IMR-90 (cell line): ENCODE measurements at regions not wholly inside any gene's neighbourhood (a gene's known extent, or its start where the extent isn't known, plus 50 kb on each side); places are given as distances from the start of the nearest gene placed in this dataset.

Experiments used
- ATAC-seq: fragments of 200-7000 bp; cut with Tn5 transposase; 2 replicates; pipeline ENCODE4 v1.9.1; 2020; ENCODE audit warnings: low read depth, mild to moderate bottlenecking, moderate library complexity
- BruUV-seq: library from RNA; stranded (reverse); fragments of 400-500 nt; replicated peaks from 2 replicates; lab custom pipeline; 2021; lab: Mats Ljungman, UMichigan
- CTCF ChIA-PET: fragments of 300-600 bp; formaldehyde crosslinking; extraction: SDS; loops from one replicate; lab custom pipeline; 2021; ENCODE audit warnings: antibody characterized with exemption; lab: Yijun Ruan, JAX
- POLR2A ChIA-PET: fragments of 300-600 bp; sonication (Branson Sonifier 250); formaldehyde crosslinking; loops from one replicate; lab custom pipeline; 2022; ENCODE audit warnings: antibody characterized with exemption; ENCODE audit not compliant: unreplicated experiment; lab: Charles Lee
- DNase-seq: peaks from one replicate; pipeline ENCODE4 v3.0.0; 2013
- H2AFZ ChIP-seq: replicated peaks from 2 replicates; pipeline ENCODE3; 2013; ENCODE audit warnings: low read length, mild to moderate bottlenecking; ENCODE audit not compliant: poor library complexity
- H2AK5ac ChIP-seq: 2 replicates; pipeline ENCODE4 v1.6.1; 2013; ENCODE audit warnings: low read depth, low read length, inconsistent platforms
- H2AK9ac ChIP-seq: replicated peaks from 2 replicates; pipeline ENCODE3; 2013; ENCODE audit warnings: mild to moderate bottlenecking, low read depth, low read length, moderate library complexity; ENCODE audit not compliant: poor library complexity
- H2BK120ac ChIP-seq: 2 replicates; pipeline ENCODE4 v1.6.1; 2013; ENCODE audit warnings: low read depth, low read length, inconsistent platforms
- H2BK15ac ChIP-seq: 3 replicates; pipeline ENCODE4 v1.6.1; 2013; ENCODE audit warnings: low read depth, low read length, inconsistent platforms
- H2BK20ac ChIP-seq: 2 replicates; pipeline ENCODE4 v1.6.1; 2013; ENCODE audit warnings: low read depth, mild to moderate bottlenecking, inconsistent platforms, low read length, moderate library complexity
- H2BK5ac ChIP-seq: 2 replicates; pipeline ENCODE4 v1.6.1; 2013; ENCODE audit warnings: mild to moderate bottlenecking, low read depth, low read length, inconsistent platforms; ENCODE audit not compliant: poor library complexity, severe bottlenecking
- H3K14ac ChIP-seq: replicated peaks from 2 replicates; pipeline ENCODE4 v1.6.1; 2013; ENCODE audit warnings: low read depth, low read length, inconsistent platforms
- H3K18ac ChIP-seq: 2 replicates; pipeline ENCODE4 v1.6.1; 2013; ENCODE audit warnings: low read depth, low read length, control low read depth
- H3K23ac ChIP-seq: 2 replicates; pipeline ENCODE4 v1.6.1; 2013; ENCODE audit warnings: low read depth, low read length, inconsistent platforms
- H3K27ac ChIP-seq: 2 replicates; pipeline ENCODE4 v1.5.1; 2013; ENCODE audit warnings: mild to moderate bottlenecking, control low read depth, low read length; ENCODE audit not compliant: insufficient read depth
- H3K27me3 ChIP-seq: 2 replicates; pipeline ENCODE4 v1.6.1; 2013; ENCODE audit warnings: low read length; ENCODE audit not compliant: control insufficient read depth, insufficient read depth
- H3K36me3 ChIP-seq: 2 replicates; pipeline ENCODE4 v1.6.1; 2013; ENCODE audit warnings: low read length, mixed read lengths; ENCODE audit not compliant: control insufficient read depth, insufficient read depth
- H3K4ac ChIP-seq: 2 replicates; pipeline ENCODE4 v1.6.1; 2013; ENCODE audit warnings: low read depth, low read length, inconsistent platforms
- H3K4me1 ChIP-seq: 2 replicates; pipeline ENCODE4 v1.6.1; 2013; ENCODE audit warnings: low read length, mixed read lengths; ENCODE audit not compliant: control insufficient read depth, insufficient read depth
- H3K4me2 ChIP-seq: 2 replicates; pipeline ENCODE4 v1.6.1; 2013; ENCODE audit warnings: low read depth, mild to moderate bottlenecking, control low read depth, low read length, moderate library complexity
- H3K4me3 ChIP-seq: 2 replicates; pipeline ENCODE4 v1.5.1; 2013; ENCODE audit warnings: low read depth, mild to moderate bottlenecking, control low read depth, low read length, moderate library complexity; ENCODE audit not compliant: insufficient read depth
- H3K56ac ChIP-seq: 2 replicates; pipeline ENCODE4 v1.6.1; 2013; ENCODE audit warnings: low read length, inconsistent platforms; ENCODE audit not compliant: insufficient read depth; ENCODE audit errors: extremely low read depth
- H3K79me1 ChIP-seq, 2 experiments: 2 replicates each; pipeline ENCODE4 v1.6.1; 2013; ENCODE audit warnings: low read length in 2 of 2, inconsistent platforms in 1 of 2, low read depth in 1 of 2
- H3K9ac ChIP-seq: 2 replicates; pipeline ENCODE4 v1.6.1; 2013; ENCODE audit warnings: low read depth, low read length, control low read depth
- H3K9me1 ChIP-seq: 2 replicates; pipeline ENCODE4 v1.6.1; 2013; ENCODE audit warnings: low read length, inconsistent platforms; ENCODE audit not compliant: insufficient read depth
- H3K9me3 ChIP-seq: 2 replicates; pipeline ENCODE4 v1.6.1; 2013; ENCODE audit warnings: low read length; ENCODE audit not compliant: control insufficient read depth, insufficient read depth
- H4K20me1 ChIP-seq: 2 replicates; pipeline ENCODE4 v1.6.1; 2013; ENCODE audit warnings: low read length, inconsistent platforms; ENCODE audit not compliant: insufficient read depth
- H4K5ac ChIP-seq: 2 replicates; pipeline ENCODE4 v1.6.1; 2013; ENCODE audit warnings: mild to moderate bottlenecking, low read depth, low read length, control low read depth
- H4K8ac ChIP-seq, 2 experiments: 2 replicates each; pipeline ENCODE4 v1.6.1; 2013; ENCODE audit warnings: low read depth in 2 of 2, low read length in 2 of 2, control low read depth in 1 of 2, inconsistent platforms in 1 of 2
- H4K91ac ChIP-seq: 2 replicates; pipeline ENCODE4 v1.6.1; 2013; ENCODE audit warnings: low read depth, low read length, inconsistent platforms; ENCODE audit not compliant: insufficient read depth
- BHLHE40 ChIP-seq: fragments of 150-350 bp; IDR thresholded peaks from 2 replicates; pipeline ENCODE4 v1.6.1; 2016; ENCODE audit warnings: mild to moderate bottlenecking, low read depth, low read length
- CEBPB ChIP-seq: IDR thresholded peaks from 2 replicates; pipeline ENCODE4 v1.6.1; 2012; ENCODE audit warnings: low read depth, low read length, improper control_type of control experiment
- CHD1 ChIP-seq: IDR thresholded peaks from 2 replicates; pipeline ENCODE4 v1.6.1; 2012; ENCODE audit warnings: low read depth, low read length, improper control_type of control experiment
- CTCF ChIP-seq: conservative IDR thresholded peaks from 2 replicates; pipeline ENCODE4 v1.5.1; 2012; ENCODE audit warnings: mild to moderate bottlenecking, low read depth, low read length, improper control_type of control experiment
- ELK1 ChIP-seq: fragments of 150-350 bp; IDR thresholded peaks from 2 replicates; pipeline ENCODE4 v1.6.1; 2016; ENCODE audit warnings: low read depth, mild to moderate bottlenecking, low read length, moderate library complexity, borderline replicate concordance
- FOS ChIP-seq: fragments of 150-350 bp; IDR thresholded peaks from 2 replicates; pipeline ENCODE4 v1.6.1; 2016; ENCODE audit warnings: low read depth, low read length
- MAFK ChIP-seq: IDR thresholded peaks from 2 replicates; pipeline ENCODE4 v1.6.1; 2012; ENCODE audit warnings: low read depth, low read length, improper control_type of control experiment
- MAZ ChIP-seq: IDR thresholded peaks from 2 replicates; pipeline ENCODE4 v1.6.1; 2012; ENCODE audit warnings: low read depth, mild to moderate bottlenecking, low read length, improper control_type of control experiment, moderate library complexity, borderline replicate concordance
- MXI1 ChIP-seq: IDR thresholded peaks from 2 replicates; pipeline ENCODE4 v1.6.1; 2012; ENCODE audit warnings: low read depth, mild to moderate bottlenecking, low read length, moderate library complexity, borderline replicate concordance
- NFE2L2 ChIP-seq: fragments of 150-350 bp; IDR thresholded peaks from 2 replicates; pipeline ENCODE4 v1.6.1; 2016; ENCODE audit warnings: low read depth, mild to moderate bottlenecking, low read length
- POLR2A ChIP-seq: IDR thresholded peaks from 2 replicates; pipeline ENCODE4 v1.6.1; 2012; ENCODE audit warnings: mild to moderate bottlenecking, low read depth, low read length
- RAD21 ChIP-seq: IDR thresholded peaks from 2 replicates; pipeline ENCODE4 v1.6.1; 2012; ENCODE audit warnings: low read length, improper control_type of control experiment
- RCOR1 ChIP-seq: IDR thresholded peaks from 2 replicates; pipeline ENCODE4 v1.6.1; 2012; ENCODE audit warnings: mild to moderate bottlenecking, low read length, improper control_type of control experiment; ENCODE audit not compliant: insufficient replicate concordance
- RFX5 ChIP-seq: IDR thresholded peaks from 2 replicates; pipeline ENCODE4 v1.8.0; 2012; ENCODE audit warnings: low read depth, mild to moderate bottlenecking, low read length, moderate library complexity
- SMC3 ChIP-seq: fragments of 150-350 bp; IDR thresholded peaks from 2 replicates; pipeline ENCODE4 v1.6.1; 2016; ENCODE audit warnings: low read depth, mild to moderate bottlenecking, antibody characterized with exemption, low read length, moderate library complexity
- USF2 ChIP-seq: fragments of 150-350 bp; IDR thresholded peaks from 2 replicates; pipeline ENCODE4 v1.6.1; 2017; ENCODE audit warnings: mild to moderate bottlenecking, antibody characterized with exemption, low read length, low read depth
- WGBS, 2 experiments: methylation state at CpG; one replicate each; pipeline versions ENCODE4 v1.1.5 to v1.1.7; 2013; ENCODE audit warnings: missing lambda C conversion rate in 2 of 2; ENCODE audit not compliant: insufficient read length in 1 of 2; ENCODE audit errors: extremely low coverage in 2 of 2; 5-methylcytosine and 5-hydroxymethylcytosine counted together
- dilution Hi-C: fragments of 300-500 bp; cut with HindIII; formaldehyde crosslinking; loops from one replicate; pipeline ENCODE4 v1.14.3; 2018; ENCODE audit warnings: low sequenced_read_pairs; ENCODE audit not compliant: unreplicated experiment
- in situ Hi-C: fragments of 300-500 bp; cut with MboI; formaldehyde crosslinking; loops from 3 replicates; pipeline ENCODE4 v1.14.3; 2019; ENCODE audit warnings: low sequenced_read_pairs, inconsistent platforms, mixed read lengths
- intact Hi-C: fragments of 100-400 bp; cut with micrococcal nuclease; formaldehyde crosslinking; loops from 2 replicates; pipeline ENCODE4 v1.10.0; 2022

- TF ChIP-seq RFX5 (no peak), POLR2A (no peak), RAD21 (no peak), FOS (no peak), CEBPB (no peak), MAZ (no peak), ELK1 (no peak), USF2 (no peak), SMC3 (no peak), CHD1 (no peak), MXI1 (no peak), CTCF (no peak), RCOR1 (no peak), NFE2L2 (no peak), MAFK (no peak), BHLHE40 (no peak)
- Histone ChIP-seq H3K79me1 (no peaks in the 10 kb centered on the region), H3K9ac (no peak overlapping the region), H4K8ac (no peak overlapping the region), H4K20me1 (no peaks in the 10 kb centered on the region), H4K91ac (no peak overlapping the region), H3K56ac (no peak overlapping the region), H2BK120ac (0 out of 2 replicates have a peak overlapping the region, but pooled peaks have one; percentile 0), H2AFZ (peak overlapping the region; percentile 75), H2BK15ac (no peak overlapping the region), H2AK5ac (no peak overlapping the region), H3K4me3 (no peak overlapping the region), H2BK20ac (no peak overlapping the region; the same call in none of the 2 replicates), H3K4me1 (peaks cover 13% of the 10 kb centered on the region), H3K14ac (no peak overlapping the region), H3K27me3 (peaks cover 5% of the 10 kb centered on the region; the same call in 1 of the 2 replicates), H2BK5ac (no peak overlapping the region), H3K4ac (0 out of 2 replicates have a peak overlapping the region, but pooled peaks have one; percentile 29), H3K4me2 (no peak overlapping the region), H3K9me3 (no peaks in the 10 kb centered on the region; the same call in 1 of the 2 replicates), H3K36me3 (no peaks in the 10 kb centered on the region), H2AK9ac (peak overlapping the region; percentile 44), H3K27ac (no peak overlapping the region), H3K9me1 (no peaks in the 10 kb centered on the region), H3K18ac (no peak overlapping the region), H3K23ac (no peak overlapping the region), H4K5ac (peak overlapping the region; percentile 42; the same call in 1 of the 2 replicates)
- WGBS, 2 experiments = 81% methylated on average over 4 of the region's 20 CpGs; no CpG with 5 or more reads in 1 of the 2 experiments
- in situ Hi-C loops = no loop called here
- ChIA-PET POLR2A (no interaction called here), CTCF (no interaction called here)
- dilution Hi-C loops = no loop called here
- no TSS peak for BruUV-seq
- intact Hi-C loops = no loop called here
- ATAC-seq (peak; percentile 58), DNase-seq (no peak)
Measured at GRCh38 chr17:83195330-83196023, 116.1 kb downstream of the METRNL start.
